GM12878 (cell line): ENCODE measurements at regions not wholly inside any gene's neighbourhood (a gene's known extent, or its start where the extent isn't known, plus 50 kb on each side); places are given as distances from the start of the nearest gene placed in this dataset.

Source experiments
- ATAC-seq: fragments of 200-7000 bp; cut with Tn5 transposase; 3 replicates; pipeline ENCODE4 v1.9.1; 2020; ENCODE audit warnings: mild to moderate bottlenecking, moderate library complexity
- BruUV-seq: library from RNA; stranded (reverse); fragments of 400-500 nt; replicated peaks from 2 replicates; lab custom pipeline; 2021; lab: Mats Ljungman, UMichigan
- CTCF ChIA-PET: fragments of 300-600 bp; sonication (Branson Sonifier 250); formaldehyde crosslinking; extraction: SDS; loops from one replicate; lab custom pipeline; 2021; ENCODE audit warnings: inconsistent platforms; lab: Yijun Ruan, JAX
- POLR2A ChIA-PET: fragments of 350-600 bp; formaldehyde crosslinking; extraction: SDS; loops from one replicate; lab custom pipeline; 2021; ENCODE audit warnings: inconsistent platforms; lab: Charles Lee
- RAD21 ChIA-PET: fragments of 300-600 bp; sonication (Branson Sonifier 250); formaldehyde crosslinking; loops from one replicate; lab custom pipeline; 2023; ENCODE audit warnings: antibody characterized with exemption; ENCODE audit not compliant: unreplicated experiment; lab: Charles Lee
- SMC1A ChIA-PET: fragments of 300-600 bp; sonication (Branson Sonifier 250); formaldehyde crosslinking; loops from one replicate; lab custom pipeline; 2023; ENCODE audit not compliant: unreplicated experiment, uncharacterized antibody; lab: Charles Lee
- DNase-seq: peaks from one replicate; pipeline ENCODE4 v3.0.0-alpha.2; 2011; ENCODE audit warnings: low read depth, low spot score
- FAIRE-seq: peaks from 3 replicates; lab custom pipeline; 2011; peaks lifted over from hg19 to GRCh38; lab: Jason Lieb, UNC
- H2AFZ ChIP-seq: 2 replicates; pipeline ENCODE4 v1.6.0; 2011; ENCODE audit warnings: low read depth, low read length, control low read depth; ENCODE audit not compliant: control insufficient read depth
- H3K27ac ChIP-seq: 2 replicates; pipeline ENCODE4 v1.5.1; 2011; ENCODE audit warnings: control low read depth; ENCODE audit not compliant: control insufficient read depth, insufficient read depth
- H3K27me3 ChIP-seq, 2 experiments: replicated peaks in 1 of 2; 2 replicates each; pipeline versions ENCODE4 v1.6.0 to v1.6.1; 2011; ENCODE audit warnings: low read length in 1 of 2; ENCODE audit not compliant: control insufficient read depth in 2 of 2, insufficient read depth in 2 of 2
- H3K36me3 ChIP-seq, 2 experiments: 2 replicates each; pipeline ENCODE4 v1.5.1; 2011; ENCODE audit warnings: low read length in 1 of 2; ENCODE audit not compliant: control insufficient read depth in 2 of 2, insufficient read depth in 2 of 2
- H3K4me1 ChIP-seq: 2 replicates; pipeline ENCODE4 v1.6.1; 2011; ENCODE audit warnings: mild to moderate bottlenecking, low read length, moderate library complexity, mixed read lengths; ENCODE audit not compliant: control insufficient read depth, insufficient read depth
- H3K4me2 ChIP-seq: 2 replicates; pipeline ENCODE4 v1.6.0; 2011; ENCODE audit warnings: control low read depth; ENCODE audit not compliant: control insufficient read depth, insufficient read depth
- H3K4me3 ChIP-seq: fragments of 200-600 bp; sonication (generic); 2 replicates; pipeline ENCODE4 v1.5.1; 2016
- H3K79me2 ChIP-seq: 2 replicates; pipeline ENCODE4 v1.6.0; 2011; ENCODE audit warnings: low read length; ENCODE audit not compliant: control insufficient read depth, insufficient read depth
- H3K9ac ChIP-seq: 2 replicates; pipeline ENCODE4 v1.8.0; 2011; ENCODE audit warnings: low read length, control low read depth, mixed read lengths; ENCODE audit not compliant: control insufficient read depth, insufficient read depth
- H3K9me3 ChIP-seq: replicated peaks from 3 replicates; pipeline ENCODE4 v1.5.1; 2011; ENCODE audit warnings: mild to moderate bottlenecking, low read length; ENCODE audit not compliant: control insufficient read depth, insufficient read depth
- H4K20me1 ChIP-seq: 2 replicates; pipeline ENCODE4 v1.6.0; 2011; ENCODE audit not compliant: control insufficient read depth, insufficient read depth
- ATF2 ChIP-seq: IDR thresholded peaks from 2 replicates; pipeline ENCODE4 v1.6.1; 2012; ENCODE audit warnings: low read length, inconsistent platforms
- BCLAF1 ChIP-seq: fragments of 450-650 bp; IDR thresholded peaks from 2 replicates; pipeline ENCODE4 v1.6.1; 2017; ENCODE audit warnings: antibody characterized with exemption, mild to moderate bottlenecking, moderate library complexity
- BMI1 ChIP-seq: fragments of 450-650 bp; IDR thresholded peaks from 2 replicates; pipeline ENCODE4 v1.6.1; 2016; ENCODE audit warnings: mild to moderate bottlenecking, moderate library complexity, borderline replicate concordance
- FOXK2 ChIP-seq: fragments of 450-650 bp; IDR thresholded peaks from 2 replicates; pipeline ENCODE4 v1.6.1; 2017; ENCODE audit warnings: mild to moderate bottlenecking, moderate library complexity
- JUND ChIP-seq: IDR thresholded peaks from 2 replicates; pipeline ENCODE4 v1.6.1; 2012; ENCODE audit warnings: low read depth, mild to moderate bottlenecking, low read length, improper control_type of control experiment, moderate library complexity
- NR2F1 ChIP-seq: fragments of 450-650 bp; conservative IDR thresholded peaks from 2 replicates; pipeline ENCODE4 v1.6.1; 2017; ENCODE audit warnings: mild to moderate bottlenecking
- PAX5 ChIP-seq: IDR thresholded peaks from 2 replicates; pipeline ENCODE4 v1.6.1; 2011; ENCODE audit warnings: low read depth, low read length, borderline replicate concordance
- RAD51 ChIP-seq: fragments of 450-650 bp; IDR thresholded peaks from 2 replicates; pipeline ENCODE4 v1.6.1; 2016; ENCODE audit warnings: moderate library complexity, mild to moderate bottlenecking, inconsistent platforms
- RB1 ChIP-seq: fragments of 450-650 bp; formaldehyde crosslinking; IDR thresholded peaks from 2 replicates; pipeline ENCODE4 v1.6.1; 2017; ENCODE audit warnings: mild to moderate bottlenecking, borderline replicate concordance
- SMAD5 ChIP-seq: IDR thresholded peaks from 2 replicates; pipeline ENCODE4 v1.6.1; 2016; ENCODE audit warnings: antibody characterized with exemption, low read depth
- SUPT20H ChIP-seq: IDR thresholded peaks from 2 replicates; pipeline ENCODE4 v1.6.1; 2011; ENCODE audit warnings: low read depth, mild to moderate bottlenecking, low read length, moderate library complexity, borderline replicate concordance; ENCODE audit not compliant: control insufficient read depth
- TAF1 ChIP-seq: IDR thresholded peaks from 2 replicates; pipeline ENCODE4 v1.6.1; 2011; ENCODE audit warnings: mild to moderate bottlenecking, low read depth, low read length, borderline replicate concordance
- TCF3 ChIP-seq: IDR thresholded peaks from 2 replicates; pipeline ENCODE4 v1.6.1; 2012; ENCODE audit warnings: low read depth, mild to moderate bottlenecking, low read length, borderline replicate concordance; ENCODE audit not compliant: insufficient read depth
- USF2 ChIP-seq: IDR thresholded peaks from 2 replicates; pipeline ENCODE4 v1.6.1; 2011; ENCODE audit warnings: low read depth, low read length, improper control_type of control experiment, borderline replicate concordance
- ZZZ3 ChIP-seq: IDR thresholded peaks from 2 replicates; pipeline ENCODE4 v1.6.1; 2011; ENCODE audit warnings: low read depth; ENCODE audit not compliant: control insufficient read depth, insufficient read length
- WGBS: methylation state at CpG from one replicate; pipeline ENCODE4 v1.1.6; 2016; ENCODE audit warnings: low lambda C conversion rate; ENCODE audit not compliant: insufficient replicate concordance, insufficient coverage; ENCODE audit errors: missing lambda C conversion rate; 5-methylcytosine and 5-hydroxymethylcytosine counted together
- in situ Hi-C: fragments of 300-500 bp; cut with MboI; formaldehyde crosslinking; loops from 9 replicates; pipeline ENCODE4 v1.14.3; 2018; ENCODE audit warnings: mixed read lengths
- intact Hi-C: fragments of 100-400 bp; cut with micrococcal nuclease; formaldehyde crosslinking; loops from one replicate; pipeline ENCODE4 v1.14.2; 2022; ENCODE audit not compliant: unreplicated experiment

- ChIA-PET RAD21 (no interaction called here), POLR2A (no interaction called here), SMC1A (no interaction called here), CTCF (no interaction called here)
- no peak for TF ChIP-seq TCF3
- no peak for TF ChIP-seq ATF2
- TF ChIP-seq PAX5: no peak
- no peak for TF ChIP-seq SMAD5
- no peak for TF ChIP-seq FOXK2
- TF ChIP-seq ZZZ3: no peak
- TF ChIP-seq NR2F1: no peak
- no peak for TF ChIP-seq RB1
- TF ChIP-seq BCLAF1: no peak
- no peak for TF ChIP-seq BMI1
- TF ChIP-seq TAF1: no peak
- TF ChIP-seq SUPT20H: no peak
- no peak for TF ChIP-seq RAD51
- TF ChIP-seq USF2: no peak
- TF ChIP-seq JUND: no peak
- H3K36me3 ChIP-seq: no peaks in the 10 kb centered on the region
- H3K9ac ChIP-seq: no peak overlapping the region
- no peaks in the 10 kb centered on the region for H3K79me2 ChIP-seq
- 23% methylated on average over 5 of the region's 5 CpGs for WGBS
- no peaks in the 10 kb centered on the region for H3K27me3 ChIP-seq
- no peaks in the 10 kb centered on the region for H4K20me1 ChIP-seq
- no peak for FAIRE-seq
- ATAC-seq: no peak
- no peak overlapping the region for H3K4me3 ChIP-seq
- no peak for DNase-seq
- BruUV-seq: no TSS peak
- no peaks in the 10 kb centered on the region for H3K9me3 ChIP-seq
- H3K4me2 ChIP-seq: no peak overlapping the region
- intact Hi-C loops: no loop called here
- H3K4me1 ChIP-seq: no peaks in the 10 kb centered on the region
- in situ Hi-C loops: no loop called here
- H3K27ac ChIP-seq: no peak overlapping the region
- no peak overlapping the region for H2AFZ ChIP-seq
These were observed 334.5 kb downstream of the PRDM2 start for GRCh38 chr1:14034506-14034905.
